ENCODE measurements at regions not wholly inside any gene's neighbourhood (a gene's known extent, or its start where the extent isn't known, plus 50 kb on each side); places are given as distances from the start of the nearest gene placed in this dataset.

DNA sequence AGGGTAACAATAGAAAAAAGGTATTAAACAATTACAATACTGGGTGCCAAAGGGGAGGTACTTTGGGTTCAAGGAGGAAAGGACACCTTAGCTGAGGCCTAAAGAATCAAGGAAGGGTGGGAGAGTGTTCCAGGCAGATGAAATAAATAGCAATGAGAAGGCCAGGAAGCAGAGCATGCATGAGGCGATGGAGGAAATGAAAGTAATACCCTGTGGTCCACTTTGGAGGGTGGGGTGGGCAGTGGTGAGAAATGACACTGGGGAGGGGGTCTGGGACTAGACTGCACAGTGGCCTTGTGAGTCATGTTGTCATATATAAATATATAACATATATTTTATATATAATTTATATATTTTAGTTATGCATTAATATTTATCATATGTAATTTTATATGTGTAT is 55.9 kb downstream of the BHLHE40 start:
- TF ChIP-seq, protein P1, sequence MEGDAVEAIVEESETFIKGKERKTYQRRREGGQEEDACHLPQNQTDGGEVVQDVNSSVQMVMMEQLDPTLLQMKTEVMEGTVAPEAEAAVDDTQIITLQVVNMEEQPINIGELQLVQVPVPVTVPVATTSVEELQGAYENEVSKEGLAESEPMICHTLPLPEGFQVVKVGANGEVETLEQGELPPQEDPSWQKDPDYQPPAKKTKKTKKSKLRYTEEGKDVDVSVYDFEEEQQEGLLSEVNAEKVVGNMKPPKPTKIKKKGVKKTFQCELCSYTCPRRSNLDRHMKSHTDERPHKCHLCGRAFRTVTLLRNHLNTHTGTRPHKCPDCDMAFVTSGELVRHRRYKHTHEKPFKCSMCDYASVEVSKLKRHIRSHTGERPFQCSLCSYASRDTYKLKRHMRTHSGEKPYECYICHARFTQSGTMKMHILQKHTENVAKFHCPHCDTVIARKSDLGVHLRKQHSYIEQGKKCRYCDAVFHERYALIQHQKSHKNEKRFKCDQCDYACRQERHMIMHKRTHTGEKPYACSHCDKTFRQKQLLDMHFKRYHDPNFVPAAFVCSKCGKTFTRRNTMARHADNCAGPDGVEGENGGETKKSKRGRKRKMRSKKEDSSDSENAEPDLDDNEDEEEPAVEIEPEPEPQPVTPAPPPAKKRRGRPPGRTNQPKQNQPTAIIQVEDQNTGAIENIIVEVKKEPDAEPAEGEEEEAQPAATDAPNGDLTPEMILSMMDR (IDR thresholded peaks at IDR 0.05), result no peak
- TF ChIP-seq ZFX (IDR thresholded peaks at IDR 0.05; ENCODE audit: borderline replicate concordance), result no peak
- no peak overlapping the region for H3K27ac ChIP-seq

DNA sequence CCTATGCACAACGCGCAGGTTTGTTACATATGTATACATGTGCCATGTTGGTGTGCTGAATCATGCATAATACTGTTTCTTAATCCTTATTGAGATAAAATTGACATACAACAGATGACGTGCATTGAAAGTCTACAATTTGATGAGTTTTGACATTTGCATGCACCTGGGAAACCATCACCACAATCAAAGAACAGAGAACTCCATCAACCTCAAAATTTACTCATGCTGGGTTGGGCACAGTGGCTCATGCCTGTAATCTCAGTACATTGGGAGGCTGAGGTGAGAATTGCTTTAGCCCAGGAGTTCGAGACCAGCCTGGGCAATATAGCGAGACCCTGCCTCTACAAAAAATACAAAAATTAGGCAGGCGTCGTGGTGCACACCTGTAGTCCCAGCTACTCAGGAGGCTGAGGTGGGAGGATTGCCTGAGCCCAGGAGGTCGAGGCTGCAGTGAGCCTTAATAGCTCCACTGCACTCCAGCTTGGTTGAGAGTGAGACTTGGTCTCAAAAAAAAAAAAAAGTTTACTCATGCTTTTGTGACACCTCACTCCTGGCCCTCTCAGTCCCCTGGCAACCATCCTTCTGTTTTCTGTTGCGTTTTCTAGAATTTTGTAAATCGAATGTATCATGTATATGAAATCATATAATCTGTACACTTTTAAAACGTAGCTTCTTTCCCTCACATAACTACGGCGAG is 56.6 kb downstream of the BHLHE40 start:
- TF ChIP-seq ZFX (IDR thresholded peaks at IDR 0.05; ENCODE audit: borderline replicate concordance), result no peak
- TF ChIP-seq, protein P1 (IDR thresholded peaks at IDR 0.05), result no peak

GRCh38 chr3:5036392-5036766 is 57.1 kb downstream of the BHLHE40 start:
- H3K27ac ChIP-seq, result no peak overlapping the region

More for the DNA sequence above, 56.6 kb downstream of the BHLHE40 start:
- H3K27ac ChIP-seq, result no peak overlapping the region

DNA sequence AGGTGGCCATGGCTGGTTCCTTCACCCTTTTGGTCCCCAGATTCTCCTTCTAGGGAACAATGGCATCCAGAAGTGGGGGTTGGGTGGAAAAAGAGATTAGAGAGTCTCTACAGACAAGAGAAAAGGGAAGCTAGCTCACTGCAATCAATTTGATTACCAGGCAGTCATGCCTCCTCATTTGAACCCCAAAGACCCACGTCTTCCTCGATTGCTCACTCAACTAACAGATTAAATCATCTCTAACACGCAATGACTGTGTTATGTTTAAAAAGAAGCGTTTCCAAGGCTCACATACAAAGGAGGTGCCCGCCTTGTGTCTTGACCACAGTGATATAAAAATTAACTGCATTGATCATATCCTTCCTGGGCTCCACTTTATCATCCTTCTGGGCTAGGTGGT is 57.6 kb downstream of the BHLHE40 start:
- H3K27ac ChIP-seq, result no peak overlapping the region
- no peak for TF ChIP-seq ZFX (IDR thresholded peaks at IDR 0.05; ENCODE audit: borderline replicate concordance)
- TF ChIP-seq, protein P1 (IDR thresholded peaks at IDR 0.05), result no peak

More at GRCh38 chr3:5036392-5036766, 57.1 kb downstream of the BHLHE40 start:
- TF ChIP-seq, protein P1 (IDR thresholded peaks at IDR 0.05), result no peak
- no peak for TF ChIP-seq ZFX (IDR thresholded peaks at IDR 0.05; ENCODE audit: borderline replicate concordance)

DNA sequence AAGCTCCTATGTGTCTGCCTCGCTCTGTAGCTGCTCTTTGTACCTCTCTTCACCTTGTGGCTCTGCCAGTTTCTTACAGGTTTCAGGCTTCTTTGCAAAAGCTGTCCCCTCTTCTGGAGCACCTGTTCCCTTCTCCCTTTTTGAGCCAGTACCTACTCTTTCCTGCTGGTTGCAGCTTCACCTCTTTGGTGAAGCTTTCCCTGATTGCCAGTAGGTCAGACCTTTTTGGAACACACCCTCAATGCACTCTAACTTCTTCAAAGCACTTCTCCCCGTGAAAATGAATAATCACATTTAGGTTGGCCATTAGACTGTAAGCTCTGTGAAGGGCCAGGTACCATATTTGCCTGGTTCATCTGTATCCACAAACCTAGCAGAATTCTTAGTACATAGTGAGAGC is 60.3 kb downstream of the BHLHE40 start:
- no peak overlapping the region for H3K27ac ChIP-seq
- TF ChIP-seq, protein P1 (IDR thresholded peaks at IDR 0.05), result no peak
- no peak for TF ChIP-seq ZFX (IDR thresholded peaks at IDR 0.05; ENCODE audit: borderline replicate concordance)

GRCh38 chr3:5041315-5041714 is 62.1 kb downstream of the BHLHE40 start:
- H3K27ac ChIP-seq, result no peak overlapping the region
- TF ChIP-seq, protein P1 (IDR thresholded peaks at IDR 0.05), result no peak
- TF ChIP-seq ZFX (IDR thresholded peaks at IDR 0.05; ENCODE audit: borderline replicate concordance), result no peak

DNA sequence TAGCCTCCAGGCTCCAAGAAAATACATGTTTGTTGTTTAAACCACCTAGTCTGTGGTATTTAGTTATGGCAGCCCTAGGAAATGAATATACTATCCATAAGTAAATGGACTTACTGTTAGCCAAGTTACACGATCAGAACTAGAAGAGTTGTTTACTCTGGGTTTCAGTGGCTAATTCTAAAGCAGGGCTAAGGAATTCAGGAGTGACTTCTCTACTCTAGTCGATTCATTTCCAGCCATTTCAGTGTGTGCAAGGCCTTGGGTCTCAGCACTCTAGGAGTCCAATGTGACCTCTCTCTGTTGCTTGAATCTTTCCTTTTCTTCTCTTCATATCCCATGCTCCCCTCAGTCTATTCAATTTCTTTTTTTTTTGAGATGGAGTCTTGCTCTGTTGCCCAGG is 66.7 kb downstream of the BHLHE40 start:
- H3K27ac ChIP-seq, result no peak overlapping the region
- TF ChIP-seq, protein P1 (IDR thresholded peaks at IDR 0.05), result no peak
- TF ChIP-seq ZFX (IDR thresholded peaks at IDR 0.05; ENCODE audit: borderline replicate concordance), result no peak
